GM12864 (cell line): ENCODE measurements at regions not wholly inside any gene's neighbourhood (a gene's known extent, or its start where the extent isn't known, plus 50 kb on each side); places are given as distances from the start of the nearest gene placed in this dataset.

Experiments used
- DNase-seq: peaks from one replicate; pipeline ENCODE4 v3.0.0-alpha.2; 2011; ENCODE audit warnings: low read depth
- H3K4me3 ChIP-seq: 2 replicates; pipeline ENCODE4 v1.5.1; 2011; ENCODE audit warnings: mild to moderate bottlenecking, low read depth, low read length, control low read depth
- TF ChIP-seq, protein P1 (sequence below): IDR thresholded peaks from 2 replicates; pipeline ENCODE4 v1.5.1; 2011; ENCODE audit warnings: low read depth, mild to moderate bottlenecking, moderate library complexity, low read length, control low read depth, inconsistent platforms; ENCODE audit errors: missing control alignments

DNA sequence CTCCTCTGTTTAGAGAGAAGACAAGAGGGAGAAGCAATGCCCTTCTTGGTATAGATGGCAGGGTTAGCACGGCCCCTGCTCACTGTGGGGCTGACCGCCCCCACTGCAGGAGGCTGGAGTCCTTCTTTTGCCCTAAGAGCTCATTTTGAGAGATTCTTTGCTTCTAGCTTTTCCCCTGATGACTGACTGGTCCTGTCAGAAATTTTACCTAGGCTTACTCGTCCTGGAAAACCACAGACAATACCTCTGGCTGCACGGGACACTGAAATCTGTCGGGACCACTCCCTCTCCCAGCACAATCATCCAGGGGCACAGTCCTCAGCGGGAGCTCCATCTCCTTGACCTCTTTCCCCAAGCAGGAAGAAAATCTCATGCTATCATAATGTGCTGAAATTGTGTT lies 143.0 kb upstream of the RGMA start:
- H3K4me3 ChIP-seq: no peak overlapping the region
- no peak for DNase-seq
- TF ChIP-seq, protein P1, sequence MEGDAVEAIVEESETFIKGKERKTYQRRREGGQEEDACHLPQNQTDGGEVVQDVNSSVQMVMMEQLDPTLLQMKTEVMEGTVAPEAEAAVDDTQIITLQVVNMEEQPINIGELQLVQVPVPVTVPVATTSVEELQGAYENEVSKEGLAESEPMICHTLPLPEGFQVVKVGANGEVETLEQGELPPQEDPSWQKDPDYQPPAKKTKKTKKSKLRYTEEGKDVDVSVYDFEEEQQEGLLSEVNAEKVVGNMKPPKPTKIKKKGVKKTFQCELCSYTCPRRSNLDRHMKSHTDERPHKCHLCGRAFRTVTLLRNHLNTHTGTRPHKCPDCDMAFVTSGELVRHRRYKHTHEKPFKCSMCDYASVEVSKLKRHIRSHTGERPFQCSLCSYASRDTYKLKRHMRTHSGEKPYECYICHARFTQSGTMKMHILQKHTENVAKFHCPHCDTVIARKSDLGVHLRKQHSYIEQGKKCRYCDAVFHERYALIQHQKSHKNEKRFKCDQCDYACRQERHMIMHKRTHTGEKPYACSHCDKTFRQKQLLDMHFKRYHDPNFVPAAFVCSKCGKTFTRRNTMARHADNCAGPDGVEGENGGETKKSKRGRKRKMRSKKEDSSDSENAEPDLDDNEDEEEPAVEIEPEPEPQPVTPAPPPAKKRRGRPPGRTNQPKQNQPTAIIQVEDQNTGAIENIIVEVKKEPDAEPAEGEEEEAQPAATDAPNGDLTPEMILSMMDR: no peak

- TF ChIP-seq, protein P1: no peak
- no peak overlapping the region for H3K4me3 ChIP-seq
- DNase-seq: no peak
Measured at GRCh38 chr15:93231261-93231925, 142.4 kb upstream of the RGMA start.

DNA sequence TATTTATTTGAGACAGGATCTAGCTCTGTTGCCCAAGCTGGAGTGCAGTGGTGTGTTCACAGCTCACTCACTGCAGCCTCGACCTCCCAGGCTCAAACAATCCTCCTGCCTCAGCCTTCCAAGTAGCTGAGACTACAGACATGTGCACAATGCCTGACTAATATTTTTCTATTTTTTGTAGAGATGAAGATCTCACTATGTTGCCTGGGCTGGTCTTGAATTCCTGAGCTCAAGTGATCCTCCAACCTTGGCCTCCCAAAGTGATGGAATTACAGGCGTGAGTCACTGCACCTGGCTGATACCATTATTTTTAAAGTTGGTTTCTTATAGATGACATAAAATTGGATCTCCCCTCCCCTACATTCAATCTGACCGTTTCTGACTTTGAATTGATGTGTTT lies 139.5 kb upstream of the RGMA start:
- DNase-seq: no peak
- H3K4me3 ChIP-seq: no peak overlapping the region
- TF ChIP-seq, protein P1: no peak

GRCh38 chr15:93223803-93224202 lies 134.8 kb upstream of the RGMA start:
- DNase-seq: no peak
- TF ChIP-seq, protein P1: no peak
- no peak overlapping the region for H3K4me3 ChIP-seq

DNA sequence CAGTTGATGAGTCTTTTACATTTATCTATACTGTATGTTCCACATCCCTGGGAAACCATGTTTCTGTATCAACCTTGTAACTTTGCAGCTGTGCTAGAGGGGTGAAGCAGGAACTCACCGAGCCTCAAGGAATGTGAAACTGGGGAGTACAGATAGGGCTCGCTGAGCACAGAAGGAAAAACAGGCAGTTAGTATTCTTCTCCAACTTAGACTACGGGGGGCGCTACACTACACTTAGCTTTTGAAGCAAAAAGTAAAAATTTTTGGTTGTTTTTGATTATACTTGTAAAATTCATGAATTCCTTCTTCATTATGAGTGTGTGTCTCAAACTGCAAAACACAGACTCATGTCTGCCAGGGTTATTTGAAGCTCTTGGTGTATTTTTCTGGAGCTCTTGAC lies 132.7 kb upstream of the RGMA start:
- no peak for DNase-seq
- H3K4me3 ChIP-seq: no peak overlapping the region
- TF ChIP-seq, protein P1: no peak

GRCh38 chr15:93219859-93220420 lies 130.9 kb upstream of the RGMA start:
- DNase-seq: no peak
- no peak overlapping the region for H3K4me3 ChIP-seq
- TF ChIP-seq, protein P1: no peak

GRCh38 chr15:93217343-93217742 lies 128.3 kb upstream of the RGMA start:
- TF ChIP-seq, protein P1: no peak

More at GRCh38 chr15:93217343-93217742, 128.3 kb upstream of the RGMA start:
- no peak for DNase-seq
- no peak overlapping the region for H3K4me3 ChIP-seq
